Lower lobe of right lung (tissue), 2 donors: ENCODE measurements at regions not wholly inside any gene's neighbourhood (a gene's known extent, or its start where the extent isn't known, plus 50 kb on each side); places are given as distances from the start of the nearest gene placed in this dataset.

Source experiments
- ATAC-seq, 2 donors: fragments of 200-7000 bp; cut with Tn5 transposase; one replicate each; pipeline ENCODE4 v1.9.1; 2020 to 2022; ENCODE audit warnings: mild to moderate bottlenecking in 2 of 2, moderate library complexity in 2 of 2
- DNase-seq: peaks from one replicate; pipeline ENCODE4 v3.0.0-alpha.2; 2020
- H3K27ac ChIP-seq: fragments of 200-600 bp; one replicate; pipeline ENCODE4 v1.8.0; 2022
- H3K27me3 ChIP-seq: fragments of 200-600 bp; one replicate; pipeline ENCODE4 v1.8.0; 2022; ENCODE audit warnings: low read depth
- H3K36me3 ChIP-seq: fragments of 200-600 bp; one replicate; pipeline ENCODE4 v1.8.0; 2022; ENCODE audit warnings: mild to moderate bottlenecking
- H3K4me1 ChIP-seq: fragments of 200-600 bp; one replicate; pipeline ENCODE4 v1.8.0; 2022
- H3K4me3 ChIP-seq: fragments of 200-600 bp; one replicate; pipeline ENCODE4 v1.8.0; 2022; ENCODE audit warnings: mild to moderate bottlenecking
- H3K9me3 ChIP-seq: fragments of 200-600 bp; one replicate; pipeline ENCODE4 v1.8.0; 2022
- CTCF ChIP-seq: fragments of 200-600 bp; IDR thresholded peaks from one replicate; pipeline ENCODE4 v1.8.0; 2022; ENCODE audit warnings: antibody characterized with exemption, mild to moderate bottlenecking
- intact Hi-C: fragments of 100-400 bp; cut with DNase I; formaldehyde crosslinking; loops from one replicate; pipeline ENCODE4 v1.11.0; 2022
- donor health status: DM: no; HTN: yes; CAD: no; lungs with severe emphysema.

GRCh38 chr6:19713411-19713810 is 123.8 kb upstream of the ID4 start:
- Histone ChIP-seq H3K27ac (no peak overlapping the region), H3K9me3 (no peaks in the 10 kb centered on the region), H3K27me3 (no peaks in the 10 kb centered on the region), H3K36me3 (no peaks in the 10 kb centered on the region), H3K4me3 (no peak overlapping the region), H3K4me1 (no peaks in the 10 kb centered on the region)
- intact Hi-C loops: no loop called here
- TF ChIP-seq CTCF: no peak
- ATAC-seq: no peak
- DNase-seq: no peak

- H3K4me3 ChIP-seq: no peak overlapping the region
- no peaks in the 10 kb centered on the region for H3K27me3 ChIP-seq
- no peaks in the 10 kb centered on the region for H3K9me3 ChIP-seq
- intact Hi-C loops: no loop called here
- ATAC-seq (no peak), DNase-seq (no peak)
- H3K4me1 ChIP-seq: no peaks in the 10 kb centered on the region
- TF ChIP-seq CTCF: no peak
- H3K36me3 ChIP-seq: no peaks in the 10 kb centered on the region
- H3K27ac ChIP-seq: no peak overlapping the region
These were observed 123.2 kb upstream of the ID4 start for GRCh38 chr6:19713984-19714383.

DNA sequence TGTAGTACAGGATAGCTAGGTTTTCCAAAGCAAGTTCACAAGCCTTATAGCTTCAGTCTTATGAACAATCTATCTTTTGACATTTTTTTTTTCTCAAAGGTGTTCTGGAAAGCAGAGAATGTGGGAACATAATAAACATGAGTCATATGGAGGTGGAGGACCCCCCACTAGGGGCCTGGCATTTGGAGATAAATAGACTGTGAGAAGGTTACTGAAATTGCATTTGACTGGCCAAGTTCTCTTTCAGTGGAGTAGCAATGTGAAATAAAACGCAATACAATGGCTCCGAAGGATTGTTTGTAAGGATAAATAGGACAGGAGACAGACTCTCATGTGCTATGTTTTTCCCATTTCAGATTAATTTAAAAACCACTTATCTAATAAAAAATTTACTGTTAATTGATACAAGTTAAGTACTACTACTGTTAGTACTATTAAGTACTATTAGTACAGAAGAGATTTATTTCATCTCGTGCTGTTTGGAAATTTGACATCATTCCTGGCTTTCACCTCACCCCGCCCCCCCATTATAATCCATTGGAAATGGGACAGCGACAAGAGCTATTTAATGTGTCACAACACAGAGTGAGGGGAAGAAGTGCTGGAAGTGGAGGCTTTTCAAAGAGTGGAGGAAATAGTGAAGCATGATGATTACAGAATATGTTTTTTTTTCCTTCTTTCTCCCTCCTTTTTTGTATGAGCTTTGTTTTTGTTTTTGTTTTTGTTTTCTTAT is 122.6 kb upstream of the ID4 start:
- H3K36me3 ChIP-seq: no peaks in the 10 kb centered on the region
- no peaks in the 10 kb centered on the region for H3K27me3 ChIP-seq
- DNase-seq (no peak), ATAC-seq (no peak)
- no peak overlapping the region for H3K27ac ChIP-seq
- no peaks in the 10 kb centered on the region for H3K9me3 ChIP-seq
- H3K4me3 ChIP-seq: no peak overlapping the region
- H3K4me1 ChIP-seq: no peaks in the 10 kb centered on the region
- intact Hi-C loops: no loop called here
- TF ChIP-seq CTCF: no peak

DNA sequence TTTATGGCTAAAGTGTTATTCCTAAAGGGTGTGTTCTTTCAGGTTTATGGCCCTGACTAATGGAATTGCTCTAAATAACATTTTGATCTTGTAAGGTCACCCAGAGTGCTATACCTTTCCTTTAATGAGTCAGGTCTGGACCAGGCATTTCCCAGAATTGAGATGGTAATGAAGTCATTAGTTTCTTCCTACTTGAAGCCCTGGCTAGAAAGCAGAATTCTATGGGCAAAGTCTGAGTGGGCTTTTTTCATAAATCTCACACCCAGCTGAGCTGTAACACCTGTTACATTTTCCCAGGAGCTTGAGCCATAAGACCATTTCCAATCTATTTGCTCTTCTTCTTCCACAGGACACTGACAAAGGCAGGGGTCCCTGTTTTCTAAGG is 122.0 kb upstream of the ID4 start:
- Histone ChIP-seq H3K27me3 (no peaks in the 10 kb centered on the region), H3K9me3 (no peaks in the 10 kb centered on the region), H3K27ac (no peak overlapping the region), H3K36me3 (no peaks in the 10 kb centered on the region), H3K4me1 (no peaks in the 10 kb centered on the region), H3K4me3 (no peak overlapping the region)
- no peak for ATAC-seq
- TF ChIP-seq CTCF: no peak
- DNase-seq: no peak
- intact Hi-C loops: no loop called here

GRCh38 chr6:19719691-19720128 is 117.5 kb upstream of the ID4 start:
- H3K36me3 ChIP-seq: no peaks in the 10 kb centered on the region
- ATAC-seq (no peak), DNase-seq (no peak)
- no peak overlapping the region for H3K4me3 ChIP-seq
- no peaks in the 10 kb centered on the region for H3K4me1 ChIP-seq
- intact Hi-C loops: no loop called here
- H3K27ac ChIP-seq: no peak overlapping the region
- TF ChIP-seq CTCF: no peak
- no peaks in the 10 kb centered on the region for H3K9me3 ChIP-seq
- H3K27me3 ChIP-seq: no peaks in the 10 kb centered on the region
